ENCODE measurements at regions not wholly inside any gene's neighbourhood (a gene's known extent, or its start where the extent isn't known, plus 50 kb on each side); places are given as distances from the start of the nearest gene placed in this dataset.

DNA sequence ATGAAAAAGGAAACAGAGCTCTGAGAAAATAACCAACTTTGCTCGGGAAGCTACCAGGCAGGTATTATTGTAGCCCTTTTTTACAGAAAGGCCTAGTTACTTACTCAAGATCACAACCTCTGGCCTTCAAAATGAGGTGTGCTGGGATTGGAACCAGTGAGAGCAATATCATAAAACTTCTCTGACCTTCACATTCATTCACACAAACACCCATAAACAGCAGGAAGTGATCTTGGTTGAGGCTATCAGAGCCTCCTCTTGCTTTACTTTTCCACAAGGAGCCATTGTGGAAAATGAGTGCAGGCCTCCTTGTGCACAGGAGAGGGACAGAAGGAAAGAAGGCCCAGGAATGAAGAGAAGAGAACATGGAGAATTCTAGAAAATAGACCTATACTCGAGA lies 204.5 kb upstream of the NPVF start:
- Histone ChIP-seq H3K27me3 (no peaks in the 10 kb centered on the region), H3K9me3 (no peaks in the 10 kb centered on the region), H3K36me3 (no peaks in the 10 kb centered on the region), H3K4me3 (no peak overlapping the region), H3K27ac (no peak overlapping the region), H3K4me1 (no peaks in the 10 kb centered on the region)
- in situ Hi-C loops (cut with MboI; ENCODE audit: low sequenced_read_pairs in 4 of 4) (no loop called here), intact Hi-C loops (cut with DNase I; ENCODE audit: low total_unique reads) (no loop called here)
- ATAC-seq (no peak), DNase-seq (no peak)
- TF ChIP-seq POLR2A (IDR thresholded peaks at IDR 0.05), result no peak
- TF ChIP-seq, protein P1, sequence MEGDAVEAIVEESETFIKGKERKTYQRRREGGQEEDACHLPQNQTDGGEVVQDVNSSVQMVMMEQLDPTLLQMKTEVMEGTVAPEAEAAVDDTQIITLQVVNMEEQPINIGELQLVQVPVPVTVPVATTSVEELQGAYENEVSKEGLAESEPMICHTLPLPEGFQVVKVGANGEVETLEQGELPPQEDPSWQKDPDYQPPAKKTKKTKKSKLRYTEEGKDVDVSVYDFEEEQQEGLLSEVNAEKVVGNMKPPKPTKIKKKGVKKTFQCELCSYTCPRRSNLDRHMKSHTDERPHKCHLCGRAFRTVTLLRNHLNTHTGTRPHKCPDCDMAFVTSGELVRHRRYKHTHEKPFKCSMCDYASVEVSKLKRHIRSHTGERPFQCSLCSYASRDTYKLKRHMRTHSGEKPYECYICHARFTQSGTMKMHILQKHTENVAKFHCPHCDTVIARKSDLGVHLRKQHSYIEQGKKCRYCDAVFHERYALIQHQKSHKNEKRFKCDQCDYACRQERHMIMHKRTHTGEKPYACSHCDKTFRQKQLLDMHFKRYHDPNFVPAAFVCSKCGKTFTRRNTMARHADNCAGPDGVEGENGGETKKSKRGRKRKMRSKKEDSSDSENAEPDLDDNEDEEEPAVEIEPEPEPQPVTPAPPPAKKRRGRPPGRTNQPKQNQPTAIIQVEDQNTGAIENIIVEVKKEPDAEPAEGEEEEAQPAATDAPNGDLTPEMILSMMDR (IDR thresholded peaks at IDR 0.05 in 4 of 5, conservative IDR thresholded peaks at IDR 0.05 in 1 of 5), result no peak

DNA sequence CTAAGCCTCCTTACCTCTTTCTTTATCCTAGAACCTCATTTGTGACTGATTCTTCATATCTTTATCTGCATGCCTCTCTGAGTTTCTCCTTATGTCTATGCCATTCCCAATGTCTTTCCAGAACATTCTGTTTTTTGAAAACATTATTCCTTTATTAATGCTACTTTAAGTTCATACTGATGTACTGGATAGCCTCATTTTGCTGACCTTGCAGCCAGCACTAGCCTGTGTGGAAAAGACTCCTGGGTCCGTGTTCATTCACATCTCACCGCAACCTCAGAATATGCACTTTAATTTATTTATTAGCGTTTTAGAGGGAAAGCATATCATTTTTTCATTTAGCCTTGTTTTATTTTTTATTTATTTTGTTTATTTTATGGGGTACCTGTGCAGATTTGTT lies 208.1 kb upstream of the NPVF start:
- Histone ChIP-seq H3K4me3 (no peak overlapping the region), H3K4me1 (no peaks in the 10 kb centered on the region), H3K27ac (no peak overlapping the region), H3K27me3 (no peaks in the 10 kb centered on the region), H3K36me3 (no peaks in the 10 kb centered on the region), H3K9me3 (no peaks in the 10 kb centered on the region)
- in situ Hi-C loops (cut with MboI; ENCODE audit: low sequenced_read_pairs in 4 of 4) (no loop called here), intact Hi-C loops (cut with DNase I; ENCODE audit: low total_unique reads) (no loop called here)
- TF ChIP-seq POLR2A (IDR thresholded peaks at IDR 0.05), result no peak
- TF ChIP-seq, protein P1 (IDR thresholded peaks at IDR 0.05 in 4 of 5, conservative IDR thresholded peaks at IDR 0.05 in 1 of 5), result no peak
- ATAC-seq (no peak), DNase-seq (no peak)

DNA sequence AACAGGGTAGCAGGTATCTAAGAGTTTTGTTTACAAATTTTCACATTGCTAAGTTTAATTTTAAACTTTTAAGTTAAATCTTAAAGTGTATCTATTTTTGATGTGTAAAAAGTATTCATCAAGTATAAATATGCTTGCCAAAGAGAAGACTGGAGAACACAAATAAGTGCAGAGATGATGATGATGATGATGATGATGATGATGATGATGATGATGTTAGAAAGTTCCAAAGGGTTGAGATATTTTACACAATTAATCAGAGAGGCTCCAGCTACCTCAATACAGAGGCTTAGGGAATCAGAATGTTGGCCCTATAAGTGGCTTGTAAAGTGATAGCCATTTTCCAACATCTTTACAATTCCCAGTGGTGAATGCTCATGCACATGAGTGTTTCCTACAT lies 209.0 kb upstream of the NPVF start:
- intact Hi-C loops (cut with DNase I; ENCODE audit: low total_unique reads), result no loop called here
- no peaks in the 10 kb centered on the region for H3K36me3 ChIP-seq
- no peak overlapping the region for H3K27ac ChIP-seq
- no peak for DNase-seq
- in situ Hi-C loops (cut with MboI; ENCODE audit: low sequenced_read_pairs in 4 of 4), result no loop called here
- ATAC-seq, result no peak
- no peaks in the 10 kb centered on the region for H3K27me3 ChIP-seq
- no peaks in the 10 kb centered on the region for H3K4me1 ChIP-seq
- H3K4me3 ChIP-seq, result no peak overlapping the region
- TF ChIP-seq POLR2A (IDR thresholded peaks at IDR 0.05), result no peak
- TF ChIP-seq, protein P1 (IDR thresholded peaks at IDR 0.05 in 4 of 5, conservative IDR thresholded peaks at IDR 0.05 in 1 of 5), result no peak
- no peaks in the 10 kb centered on the region for H3K9me3 ChIP-seq

DNA sequence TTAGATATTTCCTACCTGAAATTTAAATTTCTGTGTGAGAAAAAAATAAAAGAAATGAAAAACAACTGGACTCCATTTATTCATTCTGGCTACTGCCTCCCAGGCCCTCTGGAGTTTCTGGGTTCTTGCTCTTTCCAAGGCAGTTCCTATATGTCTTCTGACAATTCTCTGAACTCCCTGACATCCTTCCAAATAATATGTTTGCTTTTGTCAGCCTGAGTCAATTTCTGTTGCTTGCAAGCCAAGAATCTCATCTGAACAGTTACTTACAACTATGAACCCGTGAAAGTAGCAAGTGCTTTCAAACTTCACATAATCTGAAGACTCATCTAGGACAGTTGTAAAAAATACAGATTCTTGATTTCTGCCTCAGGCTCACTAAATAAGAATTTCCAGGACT lies 216.7 kb upstream of the NPVF start:
- no peak for ATAC-seq

DNA sequence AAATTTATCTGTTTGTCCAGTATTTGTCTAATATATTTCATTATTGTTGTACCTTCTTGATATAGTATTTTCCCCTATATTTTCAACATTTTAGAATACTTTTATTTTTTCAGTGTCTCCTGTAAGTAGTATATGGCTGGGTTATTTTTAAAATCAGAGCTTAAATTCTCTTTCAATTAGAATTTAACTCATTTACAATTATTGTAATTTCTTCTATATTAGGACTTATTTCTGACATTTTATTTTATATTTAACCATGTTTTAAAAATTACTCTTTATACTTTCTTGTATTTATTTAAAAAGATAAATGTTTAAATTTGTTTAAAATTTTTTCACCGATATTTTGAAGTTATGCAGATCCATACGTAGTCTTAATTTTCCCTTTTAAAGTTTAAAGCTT lies 220.0 kb upstream of the NPVF start:
- H3K36me3 ChIP-seq, result no peaks in the 10 kb centered on the region
- in situ Hi-C loops (cut with MboI; ENCODE audit: low sequenced_read_pairs in 4 of 4) (no loop called here), intact Hi-C loops (cut with DNase I; ENCODE audit: low total_unique reads) (no loop called here)
- H3K27me3 ChIP-seq, result no peaks in the 10 kb centered on the region
- no peaks in the 10 kb centered on the region for H3K4me1 ChIP-seq
- DNase-seq (no peak), ATAC-seq (no peak)
- no peak overlapping the region for H3K4me3 ChIP-seq
- no peaks in the 10 kb centered on the region for H3K9me3 ChIP-seq
- H3K27ac ChIP-seq, result no peak overlapping the region
- TF ChIP-seq, protein P1 (IDR thresholded peaks at IDR 0.05 in 4 of 5, conservative IDR thresholded peaks at IDR 0.05 in 1 of 5), result no peak
- no peak for TF ChIP-seq POLR2A (IDR thresholded peaks at IDR 0.05)

More for the DNA sequence above, 216.7 kb upstream of the NPVF start:
- no peak for TF ChIP-seq POLR2A (IDR thresholded peaks at IDR 0.05)
- TF ChIP-seq, protein P1 (IDR thresholded peaks at IDR 0.05 in 4 of 5, conservative IDR thresholded peaks at IDR 0.05 in 1 of 5), result no peak
- intact Hi-C loops (cut with DNase I; ENCODE audit: low total_unique reads), result no loop called here
- in situ Hi-C loops (cut with MboI; ENCODE audit: low sequenced_read_pairs in 4 of 4), result no loop called here
- no peaks in the 10 kb centered on the region for H3K27me3 ChIP-seq
- H3K4me3 ChIP-seq, result no peak overlapping the region
- H3K9me3 ChIP-seq, result no peaks in the 10 kb centered on the region
- no peaks in the 10 kb centered on the region for H3K4me1 ChIP-seq
- H3K27ac ChIP-seq, result no peak overlapping the region
- DNase-seq, result no peak
- H3K36me3 ChIP-seq, result no peaks in the 10 kb centered on the region

Data from gastrocnemius medialis (tissue), 4 donors.